Thymus (tissue), 11 donors: ENCODE measurements at regions not wholly inside any gene's neighbourhood (a gene's known extent, or its start where the extent isn't known, plus 50 kb on each side); places are given as distances from the start of the nearest gene placed in this dataset.

Experiments
- DNase-seq, 9 donors: peaks; one replicate each; pipeline ENCODE4 v3.0.0-alpha.2; 2013; ENCODE audit warnings: low spot score in 9 of 9, low read depth in 6 of 9, missing footprints in 1 of 9
- H3K27ac ChIP-seq, 2 donors: one replicate each; pipeline ENCODE4 v1.5.1; 2013; ENCODE audit warnings: control low read depth in 1 of 2, low read depth in 1 of 2, low read length in 1 of 2, mild to moderate bottlenecking in 1 of 2, moderate library complexity in 1 of 2
- H3K27me3 ChIP-seq, 2 donors: one replicate each; pipeline ENCODE4 v1.5.1; 2013; ENCODE audit warnings: low read length in 1 of 2; ENCODE audit not compliant: control insufficient read depth in 2 of 2, insufficient read depth in 1 of 2
- H3K36me3 ChIP-seq, 2 donors: one replicate each; pipeline ENCODE4 v1.5.1; 2013; ENCODE audit warnings: low read length in 1 of 2, mild to moderate bottlenecking in 1 of 2, moderate library complexity in 1 of 2; ENCODE audit not compliant: control insufficient read depth in 2 of 2, insufficient read depth in 2 of 2
- H3K4me1 ChIP-seq, 2 donors: one replicate each; pipeline ENCODE4 v1.5.1; 2013; ENCODE audit warnings: low read length in 2 of 2; ENCODE audit not compliant: control insufficient read depth in 2 of 2, insufficient read depth in 2 of 2
- H3K4me3 ChIP-seq, 2 donors: one replicate each; pipeline ENCODE4 v1.5.1; 2013; ENCODE audit warnings: low read length in 2 of 2, control low read depth in 1 of 2, mild to moderate bottlenecking in 1 of 2
- H3K9me3 ChIP-seq, 2 donors: one replicate each; pipeline ENCODE4 v1.5.1; 2013; ENCODE audit warnings: low read length in 1 of 2, mild to moderate bottlenecking in 1 of 2; ENCODE audit not compliant: control insufficient read depth in 2 of 2, insufficient read depth in 1 of 2
- WGBS: extraction: QIAGEN DNeasy Blood & Tissue Kit; methylation state at CpG from one replicate; pipeline ENCODE4 v1.1.7; 2013; 5-methylcytosine and 5-hydroxymethylcytosine counted together
- donor health status: healthy.

DNA sequence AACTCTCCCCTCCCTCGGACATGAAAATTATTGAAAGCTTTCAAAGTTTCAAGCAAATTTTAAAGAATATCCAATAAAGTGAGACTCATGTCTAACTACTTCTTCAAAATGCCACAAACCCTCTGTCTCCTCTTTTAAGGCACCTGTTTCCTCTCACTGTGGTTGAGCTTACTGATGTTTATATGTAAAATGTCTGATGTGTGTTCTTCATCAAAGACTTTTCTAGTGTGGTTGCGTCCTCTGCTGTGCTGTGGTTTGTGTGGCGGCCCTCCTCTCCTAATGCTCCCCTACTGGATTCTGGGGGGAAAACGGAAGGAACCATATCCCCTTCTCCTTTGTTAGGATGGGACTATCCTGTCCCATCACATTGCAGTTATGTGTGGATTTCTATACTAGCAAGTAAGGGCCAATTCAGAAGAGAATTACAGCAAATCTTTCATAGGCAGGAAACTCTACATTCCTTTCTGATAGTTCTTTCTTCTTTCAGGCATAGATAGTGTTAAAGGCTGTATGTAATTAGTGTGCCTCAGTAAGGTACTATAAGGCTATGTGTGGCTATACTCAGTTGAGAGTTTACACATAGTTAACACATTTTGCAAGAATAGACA lies 221.0 kb upstream of the GPRIN3 start:
- DNase-seq, result peak; percentile 52 to 91 (median 69)
- peak overlapping the region in 1 of 2 donors; percentile 23 for H3K27ac ChIP-seq
- H3K4me1 ChIP-seq, result peaks cover 5 to 11% of the 10 kb centered on the region in 2 donors
- peaks cover 0 to 2% of the 10 kb centered on the region in 2 donors for H3K9me3 ChIP-seq
- H3K27me3 ChIP-seq, result peaks cover 22 to 60% of the 10 kb centered on the region in 2 donors
- H3K4me3 ChIP-seq, result no peak overlapping the region
- H3K36me3 ChIP-seq, result no peaks in the 10 kb centered on the region
- 2% methylated on average over 4 of the region's 4 CpGs for WGBS

DNA sequence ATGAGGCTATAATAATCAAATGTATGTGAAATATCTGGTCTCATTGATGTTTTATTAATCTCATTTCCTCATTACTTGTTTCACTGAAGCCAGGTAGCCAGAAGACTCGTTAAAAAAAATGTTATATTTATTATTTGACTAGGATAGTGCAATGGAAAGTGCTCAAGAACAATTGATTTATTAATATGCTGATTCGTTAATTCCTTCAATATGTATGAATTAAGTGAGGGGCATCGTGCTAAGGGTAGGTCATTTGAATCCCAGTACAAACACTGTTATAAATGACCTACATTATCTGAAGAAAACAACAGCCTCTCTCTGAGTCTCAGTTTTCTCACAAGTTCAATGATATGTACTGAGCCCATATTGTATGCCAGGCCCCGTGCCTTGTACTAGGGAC lies 214.2 kb upstream of the GPRIN3 start:
- Histone ChIP-seq H3K36me3 (no peaks in the 10 kb centered on the region), H3K9me3 (no peaks in the 10 kb centered on the region), H3K4me1 (no peaks in the 10 kb centered on the region), H3K4me3 (no peak overlapping the region), H3K27ac (no peak overlapping the region), H3K27me3 (peaks cover 4 to 32% of the 10 kb centered on the region in 2 donors)
- WGBS, result 96% methylated on average over 4 of the region's 4 CpGs
- no peak for DNase-seq

DNA sequence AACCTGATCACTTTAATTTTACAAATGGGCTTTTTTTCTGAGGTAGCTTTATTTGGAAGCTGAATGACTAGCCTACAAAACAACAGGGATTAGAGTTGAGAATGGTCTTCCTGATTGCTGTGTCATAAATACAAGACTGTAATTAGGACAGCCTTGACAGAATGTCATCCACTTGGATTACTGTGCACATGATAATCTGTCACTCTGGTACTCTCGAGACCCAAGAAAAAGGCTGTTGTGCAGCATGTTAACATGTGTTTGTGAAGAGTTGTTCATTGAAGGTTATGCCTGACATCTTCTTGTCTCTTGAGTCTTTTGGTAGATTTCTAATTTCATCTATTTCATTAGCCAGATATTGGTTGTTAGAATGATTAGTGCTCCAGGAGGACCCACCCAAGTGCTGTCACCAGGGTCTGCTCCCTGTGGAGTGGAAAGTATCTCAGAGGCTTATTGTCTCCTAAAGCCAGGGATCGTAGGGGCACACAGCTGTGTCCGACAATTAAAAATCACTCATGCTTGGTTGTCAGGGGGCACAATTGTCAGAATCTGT lies 212.2 kb upstream of the GPRIN3 start:
- H3K36me3 ChIP-seq, result no peaks in the 10 kb centered on the region
- H3K4me3 ChIP-seq, result no peak overlapping the region
- no peak overlapping the region for H3K27ac ChIP-seq
- no peaks in the 10 kb centered on the region for H3K9me3 ChIP-seq
- no peaks in the 10 kb centered on the region for H3K4me1 ChIP-seq
- WGBS, result 98% methylated on average over 3 of the region's 3 CpGs
- H3K27me3 ChIP-seq, result peaks cover 4 to 32% of the 10 kb centered on the region in 2 donors
- DNase-seq, result no peak

DNA sequence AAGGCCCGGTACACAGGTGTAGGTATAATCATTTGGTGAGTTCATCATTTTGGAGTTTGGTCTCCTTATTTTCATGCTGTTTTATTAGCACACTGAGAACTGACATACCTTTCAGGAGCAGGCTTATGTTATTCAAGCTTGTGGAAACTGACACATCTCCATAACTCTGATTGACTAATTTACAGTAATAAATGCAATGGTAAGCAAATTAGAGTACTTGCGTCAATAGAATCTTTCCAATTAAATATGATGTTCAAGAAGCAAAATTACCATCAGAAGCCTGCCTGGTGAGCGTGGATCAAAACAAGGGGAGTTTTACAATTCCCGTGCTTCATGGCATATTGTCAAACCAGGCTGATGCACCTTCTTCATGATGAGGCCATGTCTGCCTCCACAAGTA lies 210.7 kb upstream of the GPRIN3 start:
- H3K36me3 ChIP-seq, result no peaks in the 10 kb centered on the region
- H3K9me3 ChIP-seq, result no peaks in the 10 kb centered on the region
- H3K4me1 ChIP-seq, result no peaks in the 10 kb centered on the region
- H3K27me3 ChIP-seq, result peaks cover 4 to 20% of the 10 kb centered on the region in 2 donors
- no peak for DNase-seq
- H3K4me3 ChIP-seq, result no peak overlapping the region
- 98% methylated on average over 4 of the region's 4 CpGs for WGBS
- no peak overlapping the region for H3K27ac ChIP-seq

DNA sequence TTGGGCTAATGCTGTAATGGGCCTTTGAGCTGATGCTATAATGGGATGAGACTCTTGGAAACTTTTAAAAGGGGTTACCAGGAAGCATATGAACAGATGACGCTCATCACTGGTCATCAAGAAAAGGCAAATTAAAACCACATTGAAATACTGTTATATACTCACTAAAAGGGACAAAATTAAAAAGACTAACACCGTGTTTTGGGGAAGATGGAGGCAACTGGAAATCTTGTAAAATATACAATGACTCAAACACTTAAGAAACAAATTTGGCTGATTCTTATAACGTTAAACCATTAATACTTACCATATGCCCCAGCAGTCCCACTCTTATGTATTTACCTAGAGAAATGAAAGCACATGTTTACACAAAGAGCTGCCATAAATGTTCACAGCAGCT lies 207.2 kb upstream of the GPRIN3 start:
- Histone ChIP-seq H3K36me3 (no peaks in the 10 kb centered on the region), H3K4me1 (peaks cover 0 to under 1% of the 10 kb centered on the region in 2 donors), H3K27me3 (peaks cover 2 to 6% of the 10 kb centered on the region in 2 donors), H3K27ac (no peak overlapping the region), H3K4me3 (no peak overlapping the region), H3K9me3 (no peaks in the 10 kb centered on the region)
- 97% methylated on average over 3 of the region's 3 CpGs for WGBS
- DNase-seq, result no peak

DNA sequence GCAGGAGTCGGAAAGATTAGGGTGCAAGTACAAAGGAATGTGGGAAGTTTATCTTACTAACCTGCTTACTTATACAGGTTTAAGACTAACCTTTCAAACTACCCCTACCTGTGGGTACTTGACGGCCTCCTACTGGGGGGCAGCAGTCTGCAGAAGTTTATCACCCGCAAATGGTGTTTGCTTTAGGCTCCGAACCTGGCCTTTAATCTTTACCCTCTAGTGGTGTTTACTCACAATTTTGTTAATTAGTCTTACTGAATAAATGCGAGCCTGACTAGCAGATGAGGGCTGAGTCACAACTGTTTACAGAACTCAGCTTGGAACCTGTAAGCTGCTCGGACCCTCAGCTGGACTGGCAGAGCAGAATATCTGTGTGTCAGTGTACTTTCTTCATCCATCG lies 204.2 kb upstream of the GPRIN3 start:
- no peak overlapping the region for H3K27ac ChIP-seq
- no peak for DNase-seq
- H3K36me3 ChIP-seq, result no peaks in the 10 kb centered on the region
- 89% methylated on average over 7 of the region's 7 CpGs for WGBS
- no peaks in the 10 kb centered on the region for H3K27me3 ChIP-seq
- no peak overlapping the region for H3K4me3 ChIP-seq
- H3K9me3 ChIP-seq, result no peaks in the 10 kb centered on the region
- peaks cover 0 to 3% of the 10 kb centered on the region in 2 donors for H3K4me1 ChIP-seq

DNA sequence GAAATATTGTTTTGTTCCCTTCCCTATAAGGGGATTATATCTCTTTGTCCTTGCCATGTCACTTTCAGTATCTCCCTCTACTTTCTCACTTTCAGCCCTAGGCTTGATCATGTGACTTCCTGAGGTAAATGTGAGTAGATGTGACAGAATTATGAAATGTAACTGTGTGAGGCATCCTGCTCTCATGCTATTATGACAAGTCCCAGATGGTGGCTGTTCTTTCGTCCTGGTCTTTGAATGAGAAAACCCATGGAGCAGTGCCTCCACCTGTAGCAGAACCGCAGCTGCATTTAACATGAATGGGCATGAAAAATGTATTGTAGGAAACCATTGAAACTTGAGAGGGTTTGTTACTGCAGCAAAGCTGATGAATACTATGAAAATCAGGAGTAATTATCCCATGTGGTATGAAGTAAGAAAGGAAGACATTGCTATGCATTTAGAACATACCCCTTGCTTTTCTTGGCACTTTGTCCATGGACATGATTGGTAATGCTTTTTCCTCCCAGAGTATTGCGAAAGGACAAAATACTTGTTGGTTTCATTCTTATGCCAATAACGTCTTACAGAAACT lies 202.2 kb upstream of the GPRIN3 start:
- H3K36me3 ChIP-seq, result no peaks in the 10 kb centered on the region
- H3K27ac ChIP-seq, result no peak overlapping the region
- peak in 7 of 9 donors; percentile 13 to 69 (median 26) for DNase-seq
- H3K4me1 ChIP-seq, result peaks cover 0 to 3% of the 10 kb centered on the region in 2 donors
- no peaks in the 10 kb centered on the region for H3K9me3 ChIP-seq
- H3K4me3 ChIP-seq, result no peak overlapping the region
- 64% methylated on average over 4 of the region's 4 CpGs for WGBS
- no peaks in the 10 kb centered on the region for H3K27me3 ChIP-seq

DNA sequence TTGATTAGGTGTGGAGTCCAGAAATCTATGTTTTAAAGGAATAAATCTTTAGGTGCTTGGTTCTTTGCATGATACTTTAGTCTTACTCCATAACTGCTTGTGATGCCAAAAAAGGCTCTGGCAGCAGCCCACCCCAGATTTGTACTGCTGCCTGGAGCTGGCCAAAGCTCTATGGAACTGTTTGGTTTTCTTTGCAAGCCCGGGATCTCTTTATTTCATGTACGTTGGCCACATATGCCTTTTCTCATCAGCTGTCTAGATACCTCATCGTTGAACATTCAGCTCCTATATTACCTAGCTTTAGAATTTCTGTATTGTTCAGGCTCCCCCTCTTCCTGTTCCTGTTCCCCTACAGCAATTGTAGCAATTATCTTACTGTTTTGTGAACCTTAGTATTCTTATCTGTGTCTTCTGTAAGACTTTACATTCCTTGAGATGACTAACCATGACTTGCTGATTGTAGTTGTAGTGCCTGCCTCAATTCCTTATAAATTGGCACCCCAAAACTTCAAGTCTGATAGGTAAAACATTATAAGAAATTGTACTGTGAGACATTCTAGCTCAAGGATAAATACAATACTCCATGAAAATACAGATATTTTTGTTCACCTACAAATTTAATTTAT lies 199.4 kb upstream of the GPRIN3 start:
- Histone ChIP-seq H3K27me3 (no peaks in the 10 kb centered on the region), H3K27ac (no peak overlapping the region), H3K36me3 (no peaks in the 10 kb centered on the region), H3K4me1 (peaks cover 0 to 3% of the 10 kb centered on the region in 2 donors), H3K9me3 (no peaks in the 10 kb centered on the region), H3K4me3 (no peak overlapping the region)
- WGBS, result 76% methylated on average over 3 of the region's 3 CpGs
- no peak for DNase-seq

DNA sequence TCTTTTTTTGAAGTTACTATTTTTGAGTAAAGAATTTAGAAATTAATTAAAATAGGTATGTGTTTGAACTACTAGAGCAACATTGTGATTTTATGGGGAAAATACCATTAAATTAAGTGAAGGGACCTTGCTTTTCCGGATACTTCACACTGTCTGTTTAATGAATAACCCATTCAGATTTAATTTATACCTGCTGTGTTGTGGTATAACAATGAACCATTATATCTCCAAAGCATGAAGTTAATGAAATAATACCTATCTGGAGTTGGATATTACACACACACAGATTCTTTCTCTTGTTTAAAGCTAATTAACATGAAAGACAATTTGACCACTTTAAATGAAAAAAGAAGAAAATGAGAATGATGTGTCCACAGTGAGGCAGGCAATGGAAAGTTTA lies 195.0 kb upstream of the GPRIN3 start:
- no peak overlapping the region for H3K4me3 ChIP-seq
- H3K9me3 ChIP-seq, result no peaks in the 10 kb centered on the region
- WGBS, result 100% methylated on average over 1 of the region's 1 CpG
- no peaks in the 10 kb centered on the region for H3K36me3 ChIP-seq
- no peak overlapping the region for H3K27ac ChIP-seq
- H3K27me3 ChIP-seq, result no peaks in the 10 kb centered on the region
- DNase-seq, result no peak
- no peaks in the 10 kb centered on the region for H3K4me1 ChIP-seq
